Colonic mucosa (tissue), 4 donors: ENCODE measurements at regions not wholly inside any gene's neighbourhood (a gene's known extent, or its start where the extent isn't known, plus 50 kb on each side); places are given as distances from the start of the nearest gene placed in this dataset.

Source experiments
- DNase-seq: peaks from one replicate; pipeline ENCODE4 v3.0.0-alpha.2; 2020
- H3K27ac ChIP-seq: fragments of 200-600 bp; one replicate; pipeline ENCODE4 v1.8.0; 2021
- H3K27me3 ChIP-seq: fragments of 200-600 bp; one replicate; pipeline ENCODE4 v1.8.0; 2021
- H3K36me3 ChIP-seq: fragments of 200-600 bp; one replicate; pipeline ENCODE4 v1.8.0; 2021
- H3K4me1 ChIP-seq: fragments of 200-600 bp; one replicate; pipeline ENCODE4 v1.8.0; 2021; ENCODE audit warnings: mild to moderate bottlenecking
- H3K4me3 ChIP-seq: fragments of 200-600 bp; one replicate; pipeline ENCODE4 v1.8.0; 2021
- H3K9ac ChIP-seq, 2 donors: one replicate each; pipeline ENCODE4 v1.7.0; 2013; ENCODE audit warnings: control low read depth in 2 of 2, low read depth in 2 of 2, low read length in 2 of 2
- H3K9me3 ChIP-seq: fragments of 200-600 bp; one replicate; pipeline ENCODE4 v1.8.0; 2021
- intact Hi-C: fragments of 100-400 bp; cut with DNase I; formaldehyde crosslinking; loops from one replicate; pipeline ENCODE4 v1.14.1; 2022
- TF ChIP-seq, protein P1 (sequence below): fragments of 200-600 bp; IDR thresholded peaks from one replicate; pipeline ENCODE4 v1.8.0; 2022; ENCODE audit warnings: antibody characterized with exemption, mild to moderate bottlenecking
- donor health status: healthy.
- donor health status: DM: no; HTN: no; CAD: no.
- donor health status: DM: no; HTN: no; CAD: no.

- no peak for DNase-seq
- intact Hi-C loops = no loop called here
- no peaks in the 10 kb centered on the region for H3K27me3 ChIP-seq
- H3K4me1 ChIP-seq = no peaks in the 10 kb centered on the region
- no peak overlapping the region for H3K27ac ChIP-seq
- no peak overlapping the region for H3K4me3 ChIP-seq
- TF ChIP-seq, protein P1, sequence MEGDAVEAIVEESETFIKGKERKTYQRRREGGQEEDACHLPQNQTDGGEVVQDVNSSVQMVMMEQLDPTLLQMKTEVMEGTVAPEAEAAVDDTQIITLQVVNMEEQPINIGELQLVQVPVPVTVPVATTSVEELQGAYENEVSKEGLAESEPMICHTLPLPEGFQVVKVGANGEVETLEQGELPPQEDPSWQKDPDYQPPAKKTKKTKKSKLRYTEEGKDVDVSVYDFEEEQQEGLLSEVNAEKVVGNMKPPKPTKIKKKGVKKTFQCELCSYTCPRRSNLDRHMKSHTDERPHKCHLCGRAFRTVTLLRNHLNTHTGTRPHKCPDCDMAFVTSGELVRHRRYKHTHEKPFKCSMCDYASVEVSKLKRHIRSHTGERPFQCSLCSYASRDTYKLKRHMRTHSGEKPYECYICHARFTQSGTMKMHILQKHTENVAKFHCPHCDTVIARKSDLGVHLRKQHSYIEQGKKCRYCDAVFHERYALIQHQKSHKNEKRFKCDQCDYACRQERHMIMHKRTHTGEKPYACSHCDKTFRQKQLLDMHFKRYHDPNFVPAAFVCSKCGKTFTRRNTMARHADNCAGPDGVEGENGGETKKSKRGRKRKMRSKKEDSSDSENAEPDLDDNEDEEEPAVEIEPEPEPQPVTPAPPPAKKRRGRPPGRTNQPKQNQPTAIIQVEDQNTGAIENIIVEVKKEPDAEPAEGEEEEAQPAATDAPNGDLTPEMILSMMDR = no peak
- no peak overlapping the region for H3K9ac ChIP-seq
- H3K36me3 ChIP-seq = no peaks in the 10 kb centered on the region
- H3K9me3 ChIP-seq = no peaks in the 10 kb centered on the region
These were observed 915.7 kb upstream of the PCDH9 start for GRCh38 chr13:68145852-68146251.

- intact Hi-C loops = no loop called here
These were observed 898.3 kb upstream of the PCDH9 start for GRCh38 chr13:68128297-68128915.

GRCh38 chr13:68125087-68125480 is 894.9 kb upstream of the PCDH9 start:
- no peaks in the 10 kb centered on the region for H3K27me3 ChIP-seq
- no peak overlapping the region for H3K9ac ChIP-seq
- TF ChIP-seq, protein P1 = no peak
- intact Hi-C loops = no loop called here
- H3K9me3 ChIP-seq = no peaks in the 10 kb centered on the region
- H3K4me3 ChIP-seq = no peak overlapping the region
- DNase-seq = no peak
- no peaks in the 10 kb centered on the region for H3K4me1 ChIP-seq
- H3K36me3 ChIP-seq = no peaks in the 10 kb centered on the region
- H3K27ac ChIP-seq = no peak overlapping the region

More at GRCh38 chr13:68128297-68128915, 898.3 kb upstream of the PCDH9 start:
- no peak overlapping the region for H3K27ac ChIP-seq
- H3K9me3 ChIP-seq = no peaks in the 10 kb centered on the region
- H3K4me1 ChIP-seq = no peaks in the 10 kb centered on the region
- no peaks in the 10 kb centered on the region for H3K27me3 ChIP-seq
- no peak overlapping the region for H3K9ac ChIP-seq
- no peak for DNase-seq
- no peak overlapping the region for H3K4me3 ChIP-seq
- TF ChIP-seq, protein P1 = no peak
- no peaks in the 10 kb centered on the region for H3K36me3 ChIP-seq

GRCh38 chr13:68124437-68125086 is 894.4 kb upstream of the PCDH9 start:
- intact Hi-C loops = no loop called here
- Histone ChIP-seq H3K9me3 (no peaks in the 10 kb centered on the region), H3K4me3 (no peak overlapping the region), H3K36me3 (no peaks in the 10 kb centered on the region), H3K27ac (no peak overlapping the region), H3K4me1 (no peaks in the 10 kb centered on the region), H3K27me3 (no peaks in the 10 kb centered on the region), H3K9ac (no peak overlapping the region)
- TF ChIP-seq, protein P1 = no peak
- DNase-seq = no peak

- Histone ChIP-seq H3K36me3 (no peaks in the 10 kb centered on the region), H3K27ac (no peak overlapping the region), H3K9me3 (no peaks in the 10 kb centered on the region), H3K4me1 (no peaks in the 10 kb centered on the region), H3K4me3 (no peak overlapping the region), H3K27me3 (no peaks in the 10 kb centered on the region), H3K9ac (no peak overlapping the region)
- TF ChIP-seq, protein P1 = no peak
- intact Hi-C loops = no loop called here
- DNase-seq = no peak
These were observed 880.1 kb upstream of the PCDH9 start for GRCh38 chr13:68110178-68110768.
